ENCODE measurements at regions not wholly inside any gene's neighbourhood (a gene's known extent, or its start where the extent isn't known, plus 50 kb on each side); places are given as distances from the start of the nearest gene placed in this dataset.

DNA sequence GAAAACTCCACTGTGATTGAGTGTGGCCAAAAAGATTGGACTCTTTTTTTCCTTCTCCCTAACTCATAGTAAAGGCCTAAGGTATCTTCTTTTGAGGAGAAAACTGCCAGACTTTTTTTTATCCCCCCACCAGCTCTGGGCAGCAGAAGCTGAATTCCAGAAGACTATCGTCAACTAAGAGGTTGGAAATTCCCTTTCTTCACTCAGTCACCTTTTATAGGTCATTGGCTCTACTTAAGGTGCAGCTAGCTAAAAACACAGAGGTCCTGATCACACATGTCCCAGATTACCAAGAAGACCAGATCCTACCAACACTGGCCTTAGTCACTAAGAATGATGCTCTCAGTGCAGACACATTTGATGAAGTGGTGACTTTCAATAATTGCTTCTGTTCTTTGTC, 1441.2 kb downstream of the PLA2G4A start:
- intact Hi-C loops (cut with DNase I, micrococcal nuclease): no loop called here

DNA sequence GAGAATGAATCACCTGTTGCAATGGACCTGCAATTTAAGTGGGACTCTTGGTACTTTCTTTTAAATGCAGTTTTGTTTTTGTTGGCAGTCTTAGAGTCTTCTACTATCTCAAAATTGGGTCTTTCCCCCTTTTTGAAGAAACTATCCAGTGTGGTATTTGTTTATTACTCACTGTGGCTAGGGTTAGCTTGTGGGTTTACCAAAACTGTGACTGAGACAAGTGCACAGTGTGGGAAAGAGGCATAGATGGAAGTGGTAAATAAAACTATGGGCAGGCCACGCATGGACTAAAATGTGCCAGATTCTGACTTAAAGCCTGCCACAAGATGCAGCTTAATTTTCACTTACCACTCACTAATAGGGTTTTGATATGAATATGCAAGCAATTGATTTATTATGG, 1441.7 kb downstream of the PLA2G4A start:
- Histone ChIP-seq H3K4me1 (ENCODE audit: insufficient read depth, low read length) (no peaks in the 10 kb centered on the region), H3K36me3 (ENCODE audit: insufficient read depth, low read length) (no peaks in the 10 kb centered on the region), H3K27me3 (ENCODE audit: control insufficient read depth in 1 of 2, insufficient read depth in 2 of 2, low read length in 2 of 2) (no peaks in the 10 kb centered on the region), H3K9me3 (ENCODE audit: control insufficient read depth in 1 of 2, insufficient read depth in 1 of 2, low read length in 2 of 2) (no peaks in the 10 kb centered on the region), H3K4me3 (ENCODE audit: low read length) (no peak overlapping the region), H3K27ac (ENCODE audit: low read depth in 1 of 2, low read length in 2 of 2) (no peak overlapping the region)
- ATAC-seq (ENCODE audit: poor library complexity): no peak
- Mint-ChIP-seq H3K4me3 (no peak overlapping the region), H3K27me3 (no peaks in the 10 kb centered on the region), H3K36me3 (ENCODE audit: low read depth) (no peaks in the 10 kb centered on the region), H3K27ac (no peak overlapping the region), H3K9me3 (peaks cover 11% of the 10 kb centered on the region), H3K4me1 (ENCODE audit: low read depth) (no peaks in the 10 kb centered on the region)
- ChIA-PET POLR2A (interaction anchor here (0.5 kb wide), 1 partner anchor 686 kb away, joined by 3 read pairs; no protein-coding TSS in a partner anchor), CTCF (no interaction called here)
- no peak for DNase-seq
- intact Hi-C loops (cut with DNase I, micrococcal nuclease): no loop called here
- no peak for TF ChIP-seq CTCF (IDR thresholded peaks at IDR 0.05)

More for the DNA sequence above, 1441.2 kb downstream of the PLA2G4A start:
- ChIA-PET CTCF (no interaction called here), POLR2A (interaction anchor here (0.5 kb wide), 1 partner anchor 685 kb away, joined by 3 read pairs; no protein-coding TSS in a partner anchor)
- Mint-ChIP-seq H3K9me3 (peaks cover 9% of the 10 kb centered on the region), H3K4me3 (no peak overlapping the region), H3K27me3 (no peaks in the 10 kb centered on the region), H3K27ac (no peak overlapping the region), H3K36me3 (ENCODE audit: low read depth) (no peaks in the 10 kb centered on the region), H3K4me1 (ENCODE audit: low read depth) (no peaks in the 10 kb centered on the region)
- ATAC-seq (ENCODE audit: poor library complexity) (no peak), DNase-seq (no peak)
- H3K27me3 ChIP-seq (ENCODE audit: control insufficient read depth in 1 of 2, insufficient read depth in 2 of 2, low read length in 2 of 2): no peaks in the 10 kb centered on the region
- no peak overlapping the region for H3K4me3 ChIP-seq (ENCODE audit: low read length)
- no peaks in the 10 kb centered on the region for H3K4me1 ChIP-seq (ENCODE audit: insufficient read depth, low read length)
- TF ChIP-seq CTCF (IDR thresholded peaks at IDR 0.05): no peak
- H3K9me3 ChIP-seq (ENCODE audit: control insufficient read depth in 1 of 2, insufficient read depth in 1 of 2, low read length in 2 of 2): no peaks in the 10 kb centered on the region
- no peaks in the 10 kb centered on the region for H3K36me3 ChIP-seq (ENCODE audit: insufficient read depth, low read length)
- H3K27ac ChIP-seq (ENCODE audit: low read depth in 1 of 2, low read length in 2 of 2): no peak overlapping the region

- CTCF ChIA-PET: no interaction called here
- no peaks in the 10 kb centered on the region for H3K4me1 Mint-ChIP-seq (ENCODE audit: low read depth)
- Histone ChIP-seq H3K27ac (ENCODE audit: low read depth in 1 of 2, low read length in 2 of 2) (no peak overlapping the region), H3K27me3 (ENCODE audit: control insufficient read depth in 1 of 2, insufficient read depth in 2 of 2, low read length in 2 of 2) (no peaks in the 10 kb centered on the region), H3K4me3 (ENCODE audit: low read length) (no peak overlapping the region), H3K36me3 (ENCODE audit: insufficient read depth, low read length) (no peaks in the 10 kb centered on the region), H3K4me1 (ENCODE audit: insufficient read depth, low read length) (no peaks in the 10 kb centered on the region), H3K9me3 (ENCODE audit: control insufficient read depth in 1 of 2, insufficient read depth in 1 of 2, low read length in 2 of 2) (no peaks in the 10 kb centered on the region)
- no peak overlapping the region for H3K4me3 Mint-ChIP-seq
- no peak for DNase-seq
- no peak overlapping the region for H3K27ac Mint-ChIP-seq
- intact Hi-C loops (cut with DNase I, micrococcal nuclease): loop anchor here in 1 of 2 experiments (2.0 kb wide), 1 partner anchor 19 kb away; no protein-coding TSS in a partner anchor
- H3K27me3 Mint-ChIP-seq: no peaks in the 10 kb centered on the region
- POLR2A ChIA-PET: no interaction called here
- H3K36me3 Mint-ChIP-seq (ENCODE audit: low read depth): no peaks in the 10 kb centered on the region
- H3K9me3 Mint-ChIP-seq: peaks cover 11% of the 10 kb centered on the region
- ATAC-seq (ENCODE audit: poor library complexity): no peak
- no peak for TF ChIP-seq CTCF (IDR thresholded peaks at IDR 0.05)
These were observed 1449.0 kb downstream of the PLA2G4A start for GRCh38 chr1:188277771-188278170.
